Forelimb muscle (tissue), 1 donor: ENCODE measurements at regions not wholly inside any gene's neighbourhood (a gene's known extent, or its start where the extent isn't known, plus 50 kb on each side); places are given as distances from the start of the nearest gene placed in this dataset.
"Not testable (repeated sequence)": the region's sequence is repeated elsewhere in the genome, so short reads cannot be mapped to it uniquely, and the experiment has no call there.

Experiments
- DNase-seq: peaks from one replicate; pipeline ENCODE4 v3.0.0-alpha.2; 2013; ENCODE audit warnings: low read depth

- not testable (repeated sequence) for DNase-seq
These were observed 108.4 kb upstream of the SAMD11 start for GRCh38 chr1:815147-815922.

GRCh38 chr1:817071-817599 is 106.6 kb upstream of the SAMD11 start:
- peak; percentile 53 for DNase-seq

GRCh38 chr1:817658-818617 is 105.8 kb upstream of the SAMD11 start:
- DNase-seq: not testable (repeated sequence)

GRCh38 chr1:818618-819291 is 105.0 kb upstream of the SAMD11 start:
- DNase-seq: no peak

GRCh38 chr1:820962-821361 is 102.8 kb upstream of the SAMD11 start:
- no peak for DNase-seq

- not testable (repeated sequence) for DNase-seq
These were observed 96.9 kb upstream of the SAMD11 start for GRCh38 chr1:826808-827207.

GRCh38 chr1:827211-828063 is 96.3 kb upstream of the SAMD11 start:
- DNase-seq: peak; percentile 47

- DNase-seq: not testable (repeated sequence)
These were observed 94.4 kb upstream of the SAMD11 start for GRCh38 chr1:829324-829723.

GRCh38 chr1:829932-830331 is 93.8 kb upstream of the SAMD11 start:
- DNase-seq: not testable (repeated sequence)

- not testable (repeated sequence) for DNase-seq
These were observed 93.0 kb upstream of the SAMD11 start for GRCh38 chr1:830750-831149.

GRCh38 chr1:831522-831921 is 92.2 kb upstream of the SAMD11 start:
- no peak for DNase-seq

- no peak for DNase-seq
These were observed 91.6 kb upstream of the SAMD11 start for GRCh38 chr1:832136-832535.

- not testable (repeated sequence) for DNase-seq
These were observed 90.5 kb upstream of the SAMD11 start for GRCh38 chr1:833226-833625.

GRCh38 chr1:835509-835908 is 88.2 kb upstream of the SAMD11 start:
- DNase-seq: not testable (repeated sequence)

GRCh38 chr1:837601-838000 is 86.1 kb upstream of the SAMD11 start:
- not testable (repeated sequence) for DNase-seq

- not testable (repeated sequence) for DNase-seq
These were observed 85.4 kb upstream of the SAMD11 start for GRCh38 chr1:838291-838690.

- not testable (repeated sequence) for DNase-seq
These were observed 83.1 kb upstream of the SAMD11 start for GRCh38 chr1:840592-840991.

- DNase-seq: not testable (repeated sequence)
These were observed 81.9 kb upstream of the SAMD11 start for GRCh38 chr1:841671-842425.

- DNase-seq: not testable (repeated sequence)
These were observed 80.9 kb upstream of the SAMD11 start for GRCh38 chr1:842799-843198.

- not testable (repeated sequence) for DNase-seq
These were observed 79.8 kb upstream of the SAMD11 start for GRCh38 chr1:843946-844345.
